Germinal center (tissue), 1 donor: ENCODE measurements at regions not wholly inside any gene's neighbourhood (a gene's known extent, or its start where the extent isn't known, plus 50 kb on each side); places are given as distances from the start of the nearest gene placed in this dataset.
"Not testable (repeated sequence)": the region's sequence is repeated elsewhere in the genome, so short reads cannot be mapped to it uniquely, and the experiment has no call there.

Source experiments
- DNase-seq: peaks from one replicate; pipeline ENCODE4 v3.0.0; 2012; ENCODE audit warnings: mixed read lengths, low spot score

GRCh38 chr10:101280511-101280910 is 51.2 kb upstream of the LBX1 start:
- DNase-seq, result no peak

GRCh38 chr10:101280921-101281320 is 51.7 kb upstream of the LBX1 start:
- not testable (repeated sequence) for DNase-seq

- DNase-seq, result no peak
These were observed 53.7 kb upstream of the LBX1 start for GRCh38 chr10:101282947-101283346.

- DNase-seq, result no peak
These were observed 54.5 kb upstream of the LBX1 start for GRCh38 chr10:101283762-101284100.

- no peak for DNase-seq
These were observed 55.0 kb upstream of the LBX1 start for GRCh38 chr10:101284101-101284743.

- no peak for DNase-seq
These were observed 55.6 kb upstream of the LBX1 start for GRCh38 chr10:101284744-101285463.

- DNase-seq, result no peak
These were observed 56.3 kb upstream of the LBX1 start for GRCh38 chr10:101285519-101286070.

GRCh38 chr10:101286248-101287046 is 57.2 kb upstream of the LBX1 start:
- no peak for DNase-seq

GRCh38 chr10:101287183-101287996 is 58.1 kb upstream of the LBX1 start:
- no peak for DNase-seq

- DNase-seq, result no peak
These were observed 58.9 kb upstream of the LBX1 start for GRCh38 chr10:101287997-101288635.

- no peak for DNase-seq
These were observed 60.3 kb upstream of the LBX1 start for GRCh38 chr10:101289541-101289940.

GRCh38 chr10:101290431-101290830 is 61.2 kb upstream of the LBX1 start:
- DNase-seq, result no peak

GRCh38 chr10:101290881-101291280 is 61.6 kb upstream of the LBX1 start:
- DNase-seq, result no peak

GRCh38 chr10:101291331-101292193 is 62.3 kb upstream of the LBX1 start:
- peak; percentile 74 for DNase-seq

- DNase-seq, result no peak
These were observed 61.6 kb upstream of the BTRC start for GRCh38 chr10:101292194-101293006.

GRCh38 chr10:101293007-101293723 is 60.8 kb upstream of the BTRC start:
- no peak for DNase-seq

- DNase-seq, result no peak
These were observed 59.9 kb upstream of the BTRC start for GRCh38 chr10:101294109-101294508.

- DNase-seq, result no peak
These were observed 58.7 kb upstream of the BTRC start for GRCh38 chr10:101295261-101295660.
